A549 (cell line): ENCODE measurements at regions not wholly inside any gene's neighbourhood (a gene's known extent, or its start where the extent isn't known, plus 50 kb on each side); places are given as distances from the start of the nearest gene placed in this dataset.
"Not testable (repeated sequence)": the region's sequence is repeated elsewhere in the genome, so short reads cannot be mapped to it uniquely, and the experiment has no call there.

Experiments
- CTCF ChIP-seq: fragments of >200 bp; sonication (Bioruptor Twin); formaldehyde crosslinking; IDR thresholded peaks from 3 replicates; pipeline ENCODE4 v1.5.1; 2016
- HMGXB4 ChIP-seq: fragments of 250-450 bp; sonication (Bioruptor Pico); IDR thresholded peaks from 2 replicates; pipeline ENCODE4 v1.5.0; 2021; ENCODE audit warnings: mild to moderate bottlenecking, moderate library complexity, borderline replicate concordance
- HOXB13 ChIP-seq: fragments of 250-450 bp; sonication (Bioruptor Pico); IDR thresholded peaks from 2 replicates; pipeline ENCODE4 v1.5.0; 2020; ENCODE audit warnings: low read depth, mild to moderate bottlenecking, moderate library complexity
- MAFK ChIP-seq: fragments of 450-650 bp; IDR thresholded peaks from 2 replicates; pipeline ENCODE4 v1.6.1; 2014; ENCODE audit not compliant: partially characterized antibody
- POLR2A ChIP-seq: IDR thresholded peaks from 2 replicates; pipeline ENCODE4 v1.6.1; 2012; ENCODE audit warnings: mild to moderate bottlenecking, low read length
- RCOR1 ChIP-seq: fragments of 150-350 bp; IDR thresholded peaks from 2 replicates; pipeline ENCODE4 v1.6.1; 2014; ENCODE audit warnings: antibody characterized with exemption, low read length, low read depth
- USF2 ChIP-seq: fragments of 450-650 bp; IDR thresholded peaks from 2 replicates; pipeline ENCODE4 v1.6.1; 2014; ENCODE audit warnings: antibody characterized with exemption
- ZC3H11A ChIP-seq: fragments of 450-650 bp; IDR thresholded peaks from 2 replicates; pipeline ENCODE4 v1.6.1; 2014; ENCODE audit warnings: antibody characterized with exemption, mild to moderate bottlenecking

- not testable (repeated sequence) for TF ChIP-seq CTCF; HMGXB4; POLR2A; MAFK; USF2; RCOR1; ZC3H11A; HOXB13 (CRISPR knock-in tag)
Observed at GRCh38 chr3:125918451-125918850, 50.5 kb upstream of the ROPN1B start.
